ENCODE measurements at regions not wholly inside any gene's neighbourhood (a gene's known extent, or its start where the extent isn't known, plus 50 kb on each side); places are given as distances from the start of the nearest gene placed in this dataset.

GRCh38 chr12:24639641-24640040 lies 309.3 kb downstream of the BCAT1 start:
- no peaks in the 10 kb centered on the region for H3K36me3 ChIP-seq (replicated peaks in 1 of 2; ENCODE audit: control extremely low read depth in 1 of 2, control insufficient read depth in 1 of 2, extremely low read depth in 1 of 2, insufficient read depth in 2 of 2, low read length in 1 of 2)
- H3K27ac ChIP-seq (ENCODE audit: low read length in 2 of 2), result no peak overlapping the region
- Mint-ChIP-seq H3K9me3 (ENCODE audit: insufficient read depth) (no peaks in the 10 kb centered on the region), H3K27ac (no peak overlapping the region), H3K4me3 (no peak overlapping the region), H3K4me1 (no peaks in the 10 kb centered on the region), H3K27me3 (no peaks in the 10 kb centered on the region)
- no CpG with 5 or more reads among the region's 1 CpG for WGBS (ENCODE audit: insufficient coverage)
- intact Hi-C loops (cut with micrococcal nuclease), result no loop called here
- DNase-seq, result no peak
- no peaks in the 10 kb centered on the region for H4K20me1 ChIP-seq (ENCODE audit: control insufficient read depth, insufficient read depth, low read length, poor library complexity, severe bottlenecking)
- no peak for ATAC-seq (ENCODE audit: low read depth)
- no peak overlapping the region for H3K9ac ChIP-seq (ENCODE audit: low read length)
- no peaks in the 10 kb centered on the region for H3K27me3 ChIP-seq (replicated peaks in 1 of 4; ENCODE audit: control extremely low read depth in 1 of 4, control insufficient read depth in 3 of 4, insufficient read depth in 4 of 4, low read length in 3 of 4)
- TF ChIP-seq CTCF (IDR thresholded peaks at IDR 0.05), result no peak
- no peak for TF ChIP-seq EZH2 (IDR thresholded peaks at IDR 0.05; ENCODE audit: borderline replicate concordance, insufficient read depth, low read depth, low read length, poor library complexity, severe bottlenecking)
- no peak overlapping the region for H2AFZ ChIP-seq (ENCODE audit: insufficient read depth, low read depth, low read length, poor library complexity, severe bottlenecking)
- H3K4me1 ChIP-seq (ENCODE audit: control insufficient read depth in 2 of 2, insufficient read depth in 2 of 2, low read length in 2 of 2), result no peaks in the 10 kb centered on the region
- H3K9me3 ChIP-seq (ENCODE audit: control extremely low read depth in 1 of 3, control insufficient read depth in 2 of 3, insufficient read depth in 1 of 3, low read length in 2 of 3), result peaks cover 0 to 3% (median 2%) of the 10 kb centered on the region in 3 donors
- no peak overlapping the region for H3K4me3 ChIP-seq (ENCODE audit: control extremely low read depth in 1 of 5, extremely low read depth in 1 of 5, insufficient read depth in 1 of 5, low read depth in 2 of 5, low read length in 4 of 5)
- POLR2A ChIA-PET, result no interaction called here
- CTCF ChIA-PET, result no interaction called here
- no peaks in the 10 kb centered on the region for H3K79me2 ChIP-seq (ENCODE audit: control insufficient read depth, insufficient read depth, low read length)
- no peak overlapping the region for H3K4me2 ChIP-seq (replicated peaks; ENCODE audit: low read depth, low read length, poor library complexity, severe bottlenecking)

DNA sequence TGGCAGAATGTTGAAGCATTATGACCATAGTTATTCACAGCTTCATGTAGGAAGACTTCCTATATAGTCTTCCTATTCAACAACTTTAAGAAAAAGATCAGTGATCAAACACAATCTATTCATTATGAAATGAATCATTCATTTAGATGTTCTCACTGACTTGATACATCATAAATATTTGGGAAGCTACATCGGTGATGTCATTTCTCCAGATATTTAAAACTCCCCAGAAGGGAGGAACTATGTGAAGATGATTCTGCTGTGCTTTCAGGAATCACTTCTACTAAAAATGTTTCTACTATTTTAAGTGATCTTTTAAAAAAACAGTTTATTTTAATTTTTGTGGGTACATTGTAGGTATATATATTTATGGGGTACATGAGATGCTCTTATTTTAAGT lies 316.4 kb downstream of the BCAT1 start:
- Histone ChIP-seq H3K36me3 (replicated peaks in 1 of 2; ENCODE audit: control extremely low read depth in 1 of 2, control insufficient read depth in 1 of 2, extremely low read depth in 1 of 2, insufficient read depth in 2 of 2, low read length in 1 of 2) (no peaks in the 10 kb centered on the region), H3K4me1 (ENCODE audit: control insufficient read depth in 2 of 2, insufficient read depth in 2 of 2, low read length in 2 of 2) (no peaks in the 10 kb centered on the region), H3K27me3 (replicated peaks in 1 of 4; ENCODE audit: control extremely low read depth in 1 of 4, control insufficient read depth in 3 of 4, insufficient read depth in 4 of 4, low read length in 3 of 4) (no peaks in the 10 kb centered on the region), H3K4me3 (ENCODE audit: control extremely low read depth in 1 of 5, extremely low read depth in 1 of 5, insufficient read depth in 1 of 5, low read depth in 2 of 5, low read length in 4 of 5) (no peak overlapping the region), H3K4me2 (replicated peaks; ENCODE audit: low read depth, low read length, poor library complexity, severe bottlenecking) (no peak overlapping the region), H3K9ac (ENCODE audit: low read length) (no peak overlapping the region), H2AFZ (ENCODE audit: insufficient read depth, low read depth, low read length, poor library complexity, severe bottlenecking) (no peak overlapping the region), H3K27ac (ENCODE audit: low read length in 2 of 2) (no peak overlapping the region), H3K79me2 (ENCODE audit: control insufficient read depth, insufficient read depth, low read length) (no peaks in the 10 kb centered on the region), H3K9me3 (ENCODE audit: control extremely low read depth in 1 of 3, control insufficient read depth in 2 of 3, insufficient read depth in 1 of 3, low read length in 2 of 3) (no peaks in the 10 kb centered on the region), H4K20me1 (ENCODE audit: control insufficient read depth, insufficient read depth, low read length, poor library complexity, severe bottlenecking) (no peaks in the 10 kb centered on the region)
- ChIA-PET CTCF (no interaction called here), POLR2A (no interaction called here)
- DNase-seq (no peak), ATAC-seq (ENCODE audit: low read depth) (no peak)
- no CpG with 5 or more reads among the region's 1 CpG for WGBS (ENCODE audit: insufficient coverage)
- Mint-ChIP-seq H3K4me3 (no peak overlapping the region), H3K4me1 (no peaks in the 10 kb centered on the region), H3K27ac (no peak overlapping the region), H3K9me3 (ENCODE audit: insufficient read depth) (no peaks in the 10 kb centered on the region), H3K27me3 (peaks cover 4% of the 10 kb centered on the region)
- TF ChIP-seq EZH2 (IDR thresholded peaks at IDR 0.05; ENCODE audit: borderline replicate concordance, insufficient read depth, low read depth, low read length, poor library complexity, severe bottlenecking) (no peak), CTCF (IDR thresholded peaks at IDR 0.05) (no peak)
- intact Hi-C loops (cut with micrococcal nuclease), result no loop called here
